ENCODE measurements at regions not wholly inside any gene's neighbourhood (a gene's known extent, or its start where the extent isn't known, plus 50 kb on each side); places are given as distances from the start of the nearest gene placed in this dataset.

- TF ChIP-seq GATA2 (IDR thresholded peaks at IDR 0.05; ENCODE audit: low read depth, low read length) (no peak), GATA3 (IDR thresholded peaks at IDR 0.05; ENCODE audit: low read depth, low read length) (no peak)
Observed at GRCh38 chr6:25147223-25147622, 132.0 kb upstream of the CARMIL1 start.
